HUES6 (cell line): ENCODE measurements at regions not wholly inside any gene's neighbourhood (a gene's known extent, or its start where the extent isn't known, plus 50 kb on each side); places are given as distances from the start of the nearest gene placed in this dataset.

ENCODE experiments used
- H3K27ac ChIP-seq: 2 replicates; pipeline ENCODE4 v1.7.0; 2013; ENCODE audit warnings: low read depth, mild to moderate bottlenecking, low read length, inconsistent platforms
- H3K27me3 ChIP-seq: 2 replicates; pipeline ENCODE4 v1.6.1; 2013; ENCODE audit warnings: low read length; ENCODE audit not compliant: control insufficient read depth, insufficient read depth
- H3K36me3 ChIP-seq: 2 replicates; pipeline ENCODE4 v1.6.1; 2013; ENCODE audit warnings: low read length; ENCODE audit not compliant: control insufficient read depth, insufficient read depth
- H3K4me1 ChIP-seq: 2 replicates; pipeline ENCODE4 v1.6.1; 2013; ENCODE audit warnings: low read length; ENCODE audit not compliant: control insufficient read depth, insufficient read depth
- H3K4me3 ChIP-seq: 2 replicates; pipeline ENCODE4 v1.5.1; 2013; ENCODE audit warnings: low read depth, low read length
- H3K9ac ChIP-seq: one replicate; pipeline ENCODE4 v1.6.1; 2013; ENCODE audit warnings: mild to moderate bottlenecking, low read length
- H3K9me3 ChIP-seq: 2 replicates; pipeline ENCODE4 v1.6.1; 2013; ENCODE audit warnings: low read depth, low read length; ENCODE audit not compliant: control insufficient read depth, insufficient read depth

DNA sequence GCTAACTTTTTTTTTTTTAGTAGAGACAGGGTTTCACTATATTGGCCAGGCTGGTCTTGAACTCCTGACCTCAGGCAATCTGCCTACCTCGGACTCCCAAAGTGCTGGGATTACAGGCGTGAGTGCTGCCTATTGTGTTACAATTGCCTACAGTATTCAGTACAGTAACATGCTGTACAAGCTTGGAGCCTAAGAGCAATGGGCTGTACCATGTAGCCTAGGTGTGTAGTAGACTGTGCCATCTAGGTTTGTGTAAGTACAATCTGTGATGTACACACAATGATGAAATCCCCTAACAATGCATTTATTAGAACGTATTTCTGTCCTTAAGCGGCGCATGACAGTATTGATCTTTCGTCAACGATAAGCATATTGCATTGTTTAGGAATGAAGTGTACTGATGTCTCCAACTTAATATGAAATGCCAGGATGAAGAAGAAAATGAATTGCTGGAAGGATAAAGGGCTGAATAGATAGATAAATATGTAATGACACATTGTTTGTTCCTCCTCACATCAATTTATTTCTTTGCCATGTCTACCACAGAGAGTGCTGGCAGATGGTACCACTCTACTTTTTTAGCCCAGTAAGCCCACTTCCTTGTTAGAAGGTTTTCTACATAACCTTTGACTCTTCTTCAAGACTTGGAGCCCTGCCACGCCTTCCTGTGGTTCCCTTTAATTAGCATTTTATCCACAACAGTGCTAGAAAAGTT lies 467.5 kb downstream of the VRK1 start:
- Histone ChIP-seq H3K27me3 (no peaks in the 10 kb centered on the region), H3K27ac (no peak overlapping the region), H3K9ac (no peak overlapping the region), H3K4me1 (peaks cover 18% of the 10 kb centered on the region), H3K4me3 (no peak overlapping the region), H3K36me3 (no peaks in the 10 kb centered on the region), H3K9me3 (peaks cover 6% of the 10 kb centered on the region)

DNA sequence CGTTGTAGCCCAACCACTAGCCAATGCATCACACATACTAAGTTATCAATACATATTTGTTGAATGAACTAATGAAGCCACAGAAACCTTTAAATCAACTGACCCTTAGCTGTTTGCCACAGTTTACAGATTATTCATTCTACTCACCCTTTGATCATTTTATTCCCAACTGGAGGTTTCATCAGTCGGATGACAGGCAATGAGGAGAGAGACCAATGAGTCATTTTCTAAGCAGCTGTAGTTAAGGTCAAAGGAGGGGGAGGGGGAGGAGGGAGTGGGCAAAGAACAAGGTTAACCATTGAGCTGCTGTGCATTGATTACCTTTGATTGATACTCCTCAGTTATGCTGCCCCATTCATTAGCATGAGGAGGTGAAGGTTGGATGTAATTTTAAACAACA lies 469.5 kb downstream of the VRK1 start:
- H3K27me3 ChIP-seq, result no peaks in the 10 kb centered on the region
- no peaks in the 10 kb centered on the region for H3K36me3 ChIP-seq
- H3K27ac ChIP-seq, result no peak overlapping the region
- H3K4me3 ChIP-seq, result no peak overlapping the region
- H3K9me3 ChIP-seq, result peaks cover 6% of the 10 kb centered on the region
- peaks cover 18% of the 10 kb centered on the region for H3K4me1 ChIP-seq
- no peak overlapping the region for H3K9ac ChIP-seq

DNA sequence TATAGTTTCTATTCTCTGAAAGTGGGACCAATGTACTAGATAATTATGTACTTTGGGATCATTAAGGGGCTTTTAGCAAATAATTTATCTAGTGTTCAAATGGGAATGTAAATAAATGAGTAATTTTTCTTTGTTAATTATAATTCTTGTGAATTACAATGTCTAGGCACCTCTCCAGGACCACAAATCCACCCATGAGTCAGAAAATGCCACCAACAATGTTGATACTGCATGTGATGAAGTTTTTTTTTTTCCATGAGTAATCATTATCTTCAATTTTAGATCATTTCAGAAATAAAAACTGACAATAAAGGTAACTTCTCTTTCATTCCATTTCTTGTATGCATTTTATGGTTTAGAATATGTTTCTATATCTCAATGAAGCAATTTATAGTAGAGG lies 470.3 kb downstream of the VRK1 start:
- Histone ChIP-seq H3K9me3 (0 out of 2 replicates have a peak, but pooled peaks cover 2% of the 10 kb centered on the region), H3K4me1 (peaks cover 18% of the 10 kb centered on the region), H3K36me3 (no peaks in the 10 kb centered on the region), H3K9ac (no peak overlapping the region), H3K27me3 (no peaks in the 10 kb centered on the region), H3K27ac (no peak overlapping the region), H3K4me3 (no peak overlapping the region)

DNA sequence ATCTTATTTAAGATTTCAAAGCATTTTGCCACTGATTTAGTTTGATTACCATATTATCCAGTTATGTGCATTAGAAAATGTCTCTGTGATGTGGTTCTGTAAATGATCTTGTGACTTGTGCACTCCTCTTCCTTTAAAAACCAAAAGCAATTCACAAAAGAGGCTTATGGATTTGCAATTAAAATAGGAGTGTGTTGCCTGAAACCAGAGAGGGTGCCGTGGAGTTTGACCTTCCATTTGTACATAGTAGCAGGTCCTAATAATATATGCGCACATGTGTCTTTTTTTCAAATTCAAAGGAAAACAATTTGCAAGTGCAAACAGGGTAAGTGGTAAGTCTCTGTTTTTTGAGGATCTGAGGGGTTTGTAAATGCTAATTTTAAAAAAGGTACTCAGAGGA lies 470.9 kb downstream of the VRK1 start:
- Histone ChIP-seq H3K4me1 (peaks cover 18% of the 10 kb centered on the region), H3K9ac (no peak overlapping the region), H3K9me3 (0 out of 2 replicates have a peak, but pooled peaks cover 2% of the 10 kb centered on the region), H3K27ac (no peak overlapping the region), H3K27me3 (no peaks in the 10 kb centered on the region), H3K4me3 (no peak overlapping the region), H3K36me3 (no peaks in the 10 kb centered on the region)

DNA sequence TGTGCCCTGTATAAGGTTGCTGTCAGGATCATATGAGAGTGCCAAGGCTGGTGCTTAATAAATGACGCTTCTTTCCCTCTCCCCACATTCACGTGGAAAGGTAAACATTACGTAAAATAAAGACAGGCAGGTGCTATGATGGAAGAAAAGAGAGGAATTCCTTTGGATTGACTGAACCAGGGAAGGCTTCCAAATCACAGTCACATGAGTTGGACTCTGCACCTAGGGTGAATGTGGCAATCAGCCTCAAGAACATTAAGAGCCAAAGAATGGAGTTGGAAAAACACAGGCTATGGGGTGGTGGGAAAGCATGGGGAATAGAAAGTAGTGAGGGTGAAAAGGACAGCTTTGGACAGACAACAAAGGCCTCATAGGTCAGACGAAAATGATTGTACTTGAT lies 473.1 kb downstream of the VRK1 start:
- Histone ChIP-seq H3K4me3 (no peak overlapping the region), H3K4me1 (peaks cover 18% of the 10 kb centered on the region), H3K27me3 (no peaks in the 10 kb centered on the region), H3K27ac (no peak overlapping the region), H3K36me3 (no peaks in the 10 kb centered on the region), H3K9me3 (0 out of 2 replicates have a peak, but pooled peaks cover 2% of the 10 kb centered on the region), H3K9ac (no peak overlapping the region)

DNA sequence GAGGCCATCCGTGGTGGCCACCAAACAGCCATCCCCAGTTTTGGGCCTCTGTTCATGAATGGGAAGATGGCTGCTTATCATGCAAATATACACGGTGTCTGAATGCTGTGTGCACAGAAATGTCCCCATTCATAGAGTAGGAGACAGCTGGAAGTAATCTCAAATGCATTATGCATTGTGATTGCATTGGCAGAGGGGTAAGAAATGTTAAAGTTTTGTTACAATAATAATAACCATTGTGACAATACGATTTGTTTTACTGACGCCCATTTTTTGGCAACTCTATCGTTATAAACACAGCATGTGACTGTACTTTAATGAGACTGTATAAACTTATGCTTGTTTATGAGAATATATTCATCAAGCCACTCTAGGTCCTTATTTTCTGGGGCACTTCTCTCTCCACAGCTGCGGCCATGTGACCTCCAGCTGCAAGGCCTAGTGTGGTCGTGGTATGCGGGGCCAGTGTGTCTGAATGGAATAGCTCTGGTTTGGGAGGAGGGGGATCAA lies 474.3 kb downstream of the VRK1 start:
- H3K9ac ChIP-seq, result no peak overlapping the region
- no peak overlapping the region for H3K4me3 ChIP-seq
- H3K4me1 ChIP-seq, result peaks cover 14% of the 10 kb centered on the region
- H3K27me3 ChIP-seq, result no peaks in the 10 kb centered on the region
- no peaks in the 10 kb centered on the region for H3K36me3 ChIP-seq
- H3K9me3 ChIP-seq, result 0 out of 2 replicates have a peak, but pooled peaks cover 2% of the 10 kb centered on the region
- no peak overlapping the region for H3K27ac ChIP-seq

DNA sequence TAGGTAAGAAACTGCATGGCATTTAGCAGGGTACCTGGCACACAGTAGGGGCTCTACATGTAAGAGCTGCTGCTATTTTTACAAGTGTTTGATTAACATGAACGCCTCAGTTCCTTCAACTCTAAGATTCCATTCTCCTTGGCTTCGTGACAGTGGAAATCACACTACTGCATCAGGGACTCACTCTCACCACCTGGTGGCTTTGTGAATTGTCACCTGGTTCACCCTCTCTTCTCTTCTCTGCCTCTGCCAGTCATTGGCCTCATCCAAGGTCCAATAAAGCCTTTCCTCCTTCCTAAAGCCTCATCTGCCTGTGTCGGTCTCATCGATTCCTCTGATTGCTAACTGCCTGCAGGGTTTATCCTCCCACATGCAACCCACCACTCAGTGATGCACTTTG lies 476.4 kb downstream of the VRK1 start:
- Histone ChIP-seq H3K36me3 (no peaks in the 10 kb centered on the region), H3K27ac (no peak overlapping the region), H3K4me1 (peaks cover 12% of the 10 kb centered on the region), H3K9me3 (0 out of 2 replicates have a peak, but pooled peaks cover 2% of the 10 kb centered on the region), H3K4me3 (no peak overlapping the region), H3K9ac (no peak overlapping the region), H3K27me3 (no peaks in the 10 kb centered on the region)

DNA sequence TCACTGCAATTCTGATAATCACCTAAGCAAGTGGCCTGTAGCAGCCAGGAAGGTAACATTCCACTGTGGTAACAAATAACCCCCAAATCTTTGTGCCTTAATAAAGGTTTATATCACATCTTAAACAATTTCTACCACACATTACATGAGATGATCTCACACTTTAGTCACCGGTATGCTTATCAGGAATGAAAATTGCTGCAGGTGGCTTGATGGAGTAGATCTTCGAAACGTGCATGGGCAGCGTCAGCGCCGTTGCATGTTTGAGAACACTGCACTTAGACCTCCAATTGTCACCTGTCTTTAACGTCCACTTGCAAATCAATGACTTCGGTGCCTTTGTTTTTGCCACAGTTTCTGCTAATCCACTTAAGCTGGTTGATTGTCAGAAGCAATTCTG lies 477.4 kb downstream of the VRK1 start:
- Histone ChIP-seq H3K36me3 (no peaks in the 10 kb centered on the region), H3K4me1 (peaks cover 11% of the 10 kb centered on the region), H3K27ac (no peak overlapping the region), H3K9ac (no peak overlapping the region), H3K9me3 (no peaks in the 10 kb centered on the region), H3K27me3 (no peaks in the 10 kb centered on the region), H3K4me3 (no peak overlapping the region)

DNA sequence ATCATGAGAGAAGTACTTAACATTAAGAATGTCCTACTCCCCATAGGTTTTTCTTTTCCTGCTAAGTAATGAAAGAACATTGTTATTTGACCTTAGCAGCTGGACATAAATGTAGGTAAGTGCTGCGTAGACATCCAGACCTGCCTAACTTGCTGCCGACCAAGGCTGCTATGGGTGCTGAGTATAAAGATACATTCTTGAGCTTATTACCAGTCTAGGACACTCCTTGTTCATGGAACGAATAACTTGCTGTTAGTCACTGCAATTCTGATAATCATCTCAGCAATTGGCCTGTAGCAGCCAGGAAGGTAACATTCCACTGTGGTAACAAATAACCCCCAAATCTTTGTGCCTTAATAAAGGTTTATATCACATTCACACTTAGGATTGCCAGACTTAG lies 478.1 kb downstream of the VRK1 start:
- H3K27ac ChIP-seq, result no peak overlapping the region

DNA sequence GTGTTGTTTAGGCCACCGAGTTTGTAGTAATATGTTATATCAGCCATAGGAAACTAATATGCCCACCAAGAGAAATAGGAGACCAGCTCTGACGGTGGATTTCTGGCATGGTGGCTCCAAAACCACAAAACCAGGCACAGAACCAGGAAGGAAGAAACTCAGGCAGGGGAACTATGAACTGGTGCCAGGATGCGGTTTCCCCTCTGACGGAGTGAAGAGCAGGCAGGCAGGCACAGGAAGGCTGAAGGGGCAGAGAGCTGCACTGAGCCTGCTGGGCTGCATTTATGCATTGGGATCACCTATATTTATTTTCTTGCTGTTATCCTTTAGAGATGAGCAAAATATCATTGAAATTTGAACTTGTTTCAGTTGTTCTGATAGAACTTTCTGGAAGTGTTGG lies 479.4 kb downstream of the VRK1 start:
- H3K27ac ChIP-seq, result no peak overlapping the region
- H3K4me3 ChIP-seq, result no peak overlapping the region
- no peaks in the 10 kb centered on the region for H3K9me3 ChIP-seq
- H3K36me3 ChIP-seq, result no peaks in the 10 kb centered on the region
- peaks cover 15% of the 10 kb centered on the region for H3K4me1 ChIP-seq
- no peaks in the 10 kb centered on the region for H3K27me3 ChIP-seq
- H3K9ac ChIP-seq, result no peak overlapping the region

More for the DNA sequence above, 478.1 kb downstream of the VRK1 start:
- H3K4me1 ChIP-seq, result peaks cover 11% of the 10 kb centered on the region
- no peaks in the 10 kb centered on the region for H3K36me3 ChIP-seq
- no peaks in the 10 kb centered on the region for H3K9me3 ChIP-seq
- H3K4me3 ChIP-seq, result no peak overlapping the region
- no peaks in the 10 kb centered on the region for H3K27me3 ChIP-seq
- no peak overlapping the region for H3K9ac ChIP-seq

DNA sequence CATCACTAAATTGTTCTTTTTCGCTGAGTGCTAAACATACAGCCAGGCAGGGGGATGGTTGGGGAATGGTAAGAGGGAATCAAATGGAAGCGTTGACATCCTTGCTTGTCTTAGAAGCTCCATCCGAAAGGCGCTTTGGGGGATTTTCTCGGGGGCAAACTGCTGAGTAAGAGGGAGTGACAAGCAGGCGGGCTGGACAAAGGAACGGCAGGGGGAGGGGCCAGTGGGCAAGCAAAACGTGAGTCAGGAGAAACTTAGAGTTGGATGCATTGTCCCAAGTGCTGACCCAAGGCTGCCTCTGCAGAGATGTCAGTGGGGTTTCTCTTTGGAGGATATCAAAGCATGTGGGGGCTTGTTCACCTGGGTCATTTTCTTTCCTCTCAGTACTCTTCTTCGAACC lies 480.5 kb downstream of the VRK1 start:
- no peak overlapping the region for H3K9ac ChIP-seq
- no peaks in the 10 kb centered on the region for H3K9me3 ChIP-seq
- H3K27ac ChIP-seq, result no peak overlapping the region

More for the DNA sequence above, 480.5 kb downstream of the VRK1 start:
- Histone ChIP-seq H3K4me3 (no peak overlapping the region), H3K27me3 (no peaks in the 10 kb centered on the region), H3K36me3 (no peaks in the 10 kb centered on the region), H3K4me1 (peaks cover 15% of the 10 kb centered on the region)
